Liver (tissue), 3 donors: ENCODE measurements at regions not wholly inside any gene's neighbourhood (a gene's known extent, or its start where the extent isn't known, plus 50 kb on each side); places are given as distances from the start of the nearest gene placed in this dataset.

Experiments
- CTCF ChIP-seq: fragments of 150-350 bp; IDR thresholded peaks from 2 replicates; pipeline ENCODE4 v1.5.1; 2017; ENCODE audit warnings: improper control_type of control experiment, low read depth, low read length; ENCODE audit not compliant: missing input control
- RAD21 ChIP-seq, 2 donors: IDR thresholded peaks; 2 replicates each; pipeline ENCODE4 v1.6.1; 2016; ENCODE audit warnings: antibody characterized with exemption in 2 of 2, mild to moderate bottlenecking in 2 of 2
- RXRA ChIP-seq, 2 donors: IDR thresholded peaks; 2 replicates each; pipeline ENCODE4 v1.6.1; 2017 to 2018; ENCODE audit warnings: antibody characterized with exemption in 2 of 2, mild to moderate bottlenecking in 1 of 2
- YY1 ChIP-seq: IDR thresholded peaks from 2 replicates; pipeline ENCODE4 v1.6.1; 2016; ENCODE audit warnings: antibody characterized with exemption, mild to moderate bottlenecking
- ZBTB33 ChIP-seq: IDR thresholded peaks from 2 replicates; pipeline ENCODE4 v1.6.1; 2016; ENCODE audit warnings: antibody characterized with exemption
- donor health status: healthy.
- donor health status: healthy.

GRCh38 chr6:90462102-90462501 lies 124.8 kb downstream of the MAP3K7 start:
- no peak for TF ChIP-seq RXRA (IDR thresholded peaks at IDR 0.05)
- TF ChIP-seq ZBTB33, result no peak
- TF ChIP-seq RAD21 (IDR thresholded peaks at IDR 0.05), result no peak
- TF ChIP-seq YY1, result no peak
- no peak for TF ChIP-seq CTCF
